GM19324 (cell line): ENCODE measurements at regions not wholly inside any gene's neighbourhood (a gene's known extent, or its start where the extent isn't known, plus 50 kb on each side); places are given as distances from the start of the nearest gene placed in this dataset.
A peak's percentile ranks its signal among the peaks of the same experiment; 100 is the strongest.

Experiments
- ATAC-seq: cut with Tn5 transposase; IDR thresholded peaks from one replicate; pipeline ENCODE4 v1.9.1; 2021; ENCODE audit warnings: mild to moderate bottlenecking, moderate library complexity; ENCODE audit not compliant: unreplicated experiment, low FRiP score

DNA sequence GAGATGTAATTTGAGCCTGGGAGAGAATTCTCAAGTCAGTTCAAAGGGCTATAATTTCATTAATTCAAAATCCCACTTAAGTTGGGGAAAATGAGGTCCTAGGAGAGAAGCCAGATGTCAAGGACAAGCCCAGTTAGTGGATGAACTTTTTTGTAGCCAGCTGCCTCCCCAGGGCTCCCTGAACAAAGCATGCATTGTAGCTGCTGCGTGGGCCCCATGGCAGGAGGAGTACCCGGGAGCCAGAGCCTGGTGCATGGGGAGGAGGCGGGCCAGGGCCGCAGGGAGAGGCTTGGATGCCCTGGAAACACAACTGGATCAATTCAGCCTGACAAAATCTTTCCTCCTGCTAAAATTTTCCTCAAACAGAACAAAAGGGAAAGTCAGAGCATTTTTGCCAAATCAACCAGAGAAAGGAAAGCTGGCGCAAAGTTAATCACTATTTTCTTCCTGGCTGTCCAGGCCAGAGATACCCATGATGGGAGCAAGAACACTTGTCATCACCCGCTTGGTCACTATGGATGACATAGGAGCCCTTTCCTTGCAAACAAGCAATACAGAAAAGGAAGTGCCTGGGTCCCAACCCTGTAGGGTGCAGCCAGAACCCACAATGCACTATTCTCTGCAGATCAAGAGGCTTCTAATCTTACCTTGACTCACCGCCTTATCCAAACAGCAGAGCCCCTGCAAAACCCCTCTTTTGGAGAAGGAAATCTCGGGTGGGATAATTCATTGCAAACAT is 248.1 kb upstream of the RAB4A start:
- no peak for ATAC-seq

DNA sequence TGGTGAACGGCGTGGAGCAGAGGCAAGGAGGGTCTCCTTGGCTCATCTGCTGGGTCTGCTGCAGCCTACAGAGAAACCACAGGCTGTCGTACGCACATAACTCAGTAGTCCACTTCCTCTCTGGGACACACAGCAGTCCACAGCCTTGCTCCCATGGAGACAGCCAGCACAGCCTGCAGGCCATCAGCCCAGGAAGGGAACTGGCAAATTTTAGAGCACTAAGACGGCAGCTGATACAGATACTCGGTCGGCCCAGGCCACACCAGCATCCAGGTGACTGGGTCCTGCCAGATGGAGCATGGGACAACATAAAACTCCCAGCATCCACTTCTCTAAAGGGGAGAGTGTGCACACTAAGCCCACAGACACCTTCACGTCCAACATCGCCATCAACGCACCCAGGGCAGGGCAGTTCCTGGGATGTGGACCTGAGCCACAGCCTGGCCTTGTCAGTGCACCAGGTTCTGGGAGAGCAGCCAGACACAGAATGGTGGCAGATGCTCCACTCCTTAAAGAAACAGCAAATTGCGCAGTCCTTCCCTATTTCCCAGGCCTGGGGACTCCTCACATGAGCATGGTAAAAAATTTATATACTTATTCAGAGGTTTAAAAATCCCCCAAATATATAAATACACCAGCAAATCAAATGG is 247.1 kb upstream of the RAB4A start:
- ATAC-seq: no peak

DNA sequence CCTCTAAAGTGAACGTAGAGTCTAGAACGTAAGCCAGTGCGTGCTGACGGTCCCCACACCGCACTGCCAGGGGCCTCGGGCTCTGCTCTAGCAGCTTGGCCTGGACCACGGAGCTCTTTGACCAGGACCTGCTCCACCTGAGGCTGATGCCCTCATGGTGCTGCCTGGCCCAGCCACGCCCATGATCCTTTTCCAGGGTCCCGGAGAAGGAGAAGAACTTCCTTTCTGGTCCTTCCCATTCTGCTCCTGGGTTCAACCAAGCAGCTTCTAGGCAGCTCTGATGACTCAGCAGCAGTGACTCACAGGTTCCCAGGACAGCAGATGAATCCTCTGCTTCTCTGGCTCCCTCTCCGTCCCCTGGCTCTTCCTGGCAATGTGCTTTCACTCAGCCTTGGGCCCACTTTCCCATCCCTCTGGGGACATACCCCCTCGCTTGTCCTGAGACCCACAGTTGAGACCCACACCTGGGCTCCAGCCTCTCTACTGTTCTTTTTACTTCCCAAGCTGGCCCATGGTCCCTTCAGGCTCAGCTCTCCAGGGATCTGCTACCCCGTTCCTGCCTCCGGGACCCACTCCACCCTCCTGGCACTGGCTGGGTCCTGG is 246.3 kb upstream of the RAB4A start:
- ATAC-seq: no peak

DNA sequence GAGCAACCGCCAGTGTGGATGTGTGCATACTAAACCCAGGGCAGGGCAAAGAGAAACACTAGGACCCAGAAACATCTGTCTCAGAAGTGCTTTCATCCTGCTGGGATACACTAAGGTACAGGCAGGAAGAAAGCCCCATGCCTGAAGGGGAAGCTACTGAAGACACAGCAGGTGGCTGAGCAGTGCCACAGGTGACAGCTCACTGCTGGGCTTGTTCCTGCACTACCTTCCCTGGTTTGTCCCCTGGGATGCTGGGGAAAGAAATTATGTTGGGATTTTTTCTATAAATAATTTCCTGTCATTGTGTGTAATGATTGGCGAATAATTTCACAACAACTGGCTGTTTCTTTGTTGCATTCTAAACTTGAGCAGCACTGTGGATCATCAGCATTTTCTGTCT is 245.3 kb upstream of the RAB4A start:
- ATAC-seq: no peak

DNA sequence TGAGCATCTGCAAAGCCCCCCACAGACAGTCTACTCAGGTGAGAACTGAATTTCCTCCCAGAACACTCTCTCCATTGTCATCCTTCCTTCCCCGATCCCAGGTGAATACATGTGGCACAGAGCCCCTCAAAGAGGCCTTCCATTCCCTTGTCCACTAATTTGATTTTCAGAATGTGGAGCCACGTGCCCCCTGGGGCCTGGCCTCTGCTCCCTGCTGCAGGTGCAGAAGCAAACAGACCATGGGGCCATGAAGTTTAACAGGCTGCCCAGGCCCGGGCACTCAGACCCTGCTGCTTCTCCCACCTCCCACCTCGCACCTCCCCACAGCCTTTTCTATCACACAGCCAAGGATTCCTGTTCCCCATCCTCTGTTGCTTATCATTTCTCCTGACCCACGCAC is 243.8 kb upstream of the RAB4A start:
- no peak for ATAC-seq

DNA sequence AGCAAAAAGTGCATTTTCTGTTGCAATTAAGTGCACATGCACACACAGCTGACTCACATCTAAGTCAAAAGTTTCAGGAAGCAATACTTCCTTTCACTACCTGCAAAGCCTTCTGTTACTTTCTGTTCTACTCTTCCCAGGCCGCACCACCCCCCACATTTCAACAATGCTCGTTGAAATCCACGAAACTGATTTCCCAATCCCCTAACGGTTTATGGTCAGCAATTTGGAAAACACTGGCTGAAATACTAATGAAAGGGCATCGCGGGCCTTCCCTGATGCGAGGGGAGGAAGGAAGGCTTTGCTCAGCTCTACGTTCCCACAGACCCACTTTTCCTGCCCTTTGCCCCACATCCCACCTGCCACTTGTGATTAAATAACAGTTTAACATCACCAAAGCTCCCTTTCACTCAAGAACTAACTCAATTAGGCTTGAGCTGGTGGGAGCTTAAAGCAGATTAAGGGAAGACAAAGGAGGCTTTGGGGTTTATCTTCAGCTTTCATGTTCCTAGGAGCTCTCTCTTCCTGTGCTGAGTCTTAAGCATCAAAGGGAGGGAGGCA is 243.2 kb upstream of the RAB4A start:
- ATAC-seq: no peak

DNA sequence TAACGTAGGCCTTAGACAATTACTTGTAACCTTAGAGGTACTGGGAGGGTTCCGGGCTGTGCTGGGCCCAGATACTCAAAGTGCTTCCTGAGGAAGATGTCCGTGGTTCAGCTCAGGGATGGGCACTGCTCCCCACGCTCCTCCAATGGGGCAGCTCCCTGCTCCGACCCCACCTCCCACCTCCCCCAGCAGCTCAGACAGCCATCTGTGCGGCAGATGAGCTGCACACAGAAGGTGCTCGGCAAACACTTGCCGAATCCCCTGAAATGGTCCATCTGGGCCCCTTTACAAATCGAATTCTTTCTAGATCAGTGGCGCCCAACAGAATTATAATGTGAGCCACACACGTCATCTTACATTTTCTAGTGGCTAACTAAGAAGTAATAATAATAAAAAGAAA is 242.4 kb upstream of the RAB4A start:
- no peak for ATAC-seq

DNA sequence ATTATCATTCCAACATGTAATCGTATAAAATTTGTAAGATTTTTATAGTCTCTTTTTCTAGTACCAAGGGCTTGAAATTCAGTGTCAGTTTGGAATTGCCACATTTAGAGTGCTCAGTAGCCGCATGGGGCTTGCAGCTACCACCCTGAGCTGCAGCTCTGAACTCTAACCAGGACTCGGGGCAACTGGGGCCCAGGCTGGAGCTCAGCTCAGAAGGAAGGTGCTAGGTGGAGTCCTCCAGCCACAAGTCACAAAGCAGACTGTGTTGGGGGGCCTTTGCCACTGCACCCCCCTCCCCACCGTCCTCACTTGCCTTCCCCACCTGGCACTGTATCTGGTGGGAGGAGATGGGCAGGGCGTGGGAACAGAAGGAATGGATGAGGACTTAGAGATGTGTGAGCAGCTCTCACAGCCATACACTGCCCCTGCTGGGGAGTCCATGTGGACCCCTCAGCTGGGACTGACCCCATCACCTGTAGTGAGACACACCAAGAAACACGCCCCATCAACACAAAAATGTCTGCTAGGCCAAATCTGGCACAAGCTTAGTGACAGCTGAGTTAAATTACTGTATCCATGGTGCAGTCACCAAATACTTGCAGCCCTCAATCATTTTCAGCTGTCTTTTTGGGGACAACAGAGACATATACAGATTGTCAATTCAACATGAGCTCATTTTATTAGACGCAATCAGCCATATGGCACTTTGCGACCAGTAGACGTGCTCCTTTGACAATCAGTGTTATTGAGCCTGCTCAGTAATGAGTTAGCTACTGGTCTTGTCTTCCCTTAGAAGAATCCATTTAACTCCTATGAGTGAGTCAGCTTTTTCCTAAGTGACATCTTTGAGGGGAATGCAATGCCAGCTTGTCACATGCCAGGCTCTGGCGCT is 241.7 kb upstream of the RAB4A start:
- ATAC-seq: no peak

DNA sequence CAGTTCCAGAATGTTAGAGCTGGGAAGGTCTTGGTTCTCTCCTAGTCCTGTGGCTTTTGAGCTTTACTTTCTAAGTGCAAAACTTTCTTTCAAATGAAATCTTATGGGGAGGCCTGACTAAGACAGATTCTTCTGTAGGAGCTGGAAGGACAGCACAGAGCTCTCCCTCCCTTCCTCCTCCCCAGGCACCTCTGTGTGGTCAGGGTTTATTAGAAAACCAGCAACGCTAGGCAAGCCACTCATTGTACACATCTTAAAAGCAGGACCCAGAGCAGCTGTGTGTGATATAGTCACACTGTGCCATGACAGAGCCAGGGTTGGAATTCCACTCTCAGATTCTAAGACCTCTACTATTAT is 241.1 kb upstream of the RAB4A start:
- ATAC-seq: no peak

DNA sequence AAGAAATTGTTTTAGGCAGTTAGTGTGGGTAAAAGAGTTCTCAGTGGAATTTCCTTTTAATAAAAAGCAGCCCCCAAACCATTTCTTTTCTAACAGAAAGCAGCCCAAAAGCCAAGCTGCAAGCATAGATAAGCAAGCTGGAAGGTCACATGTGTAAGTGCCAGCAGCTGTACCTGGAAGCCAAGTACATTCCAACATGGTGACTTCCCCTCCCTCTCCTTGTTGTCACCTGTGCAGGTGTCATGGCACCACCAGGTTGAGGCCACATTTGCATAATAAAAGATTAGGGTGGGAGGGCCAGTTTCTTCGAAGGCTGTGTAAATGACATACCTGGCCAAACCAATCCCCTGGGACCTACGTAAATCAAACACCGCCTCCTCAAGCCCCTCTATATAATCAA is 240.3 kb upstream of the RAB4A start:
- no peak for ATAC-seq

DNA sequence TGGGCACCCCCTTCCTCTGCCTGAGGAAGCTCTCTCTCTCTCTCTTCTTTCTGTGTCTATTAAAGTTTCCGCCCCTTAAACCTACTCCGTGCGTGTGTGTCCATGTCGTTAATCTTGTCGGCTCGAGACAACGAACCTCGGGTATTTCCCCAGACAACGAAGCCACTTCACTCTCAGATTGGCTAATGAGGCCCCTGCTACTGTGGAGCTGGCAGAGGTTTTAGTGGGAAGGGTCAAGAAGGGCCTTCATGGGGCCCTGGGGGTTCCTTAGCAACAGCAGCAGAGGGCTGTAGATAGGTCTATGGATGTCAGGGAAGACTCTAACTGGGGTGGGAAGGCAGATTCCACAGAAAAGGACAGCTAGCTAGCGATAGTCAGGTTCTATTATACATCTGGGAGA is 239.8 kb upstream of the RAB4A start:
- ATAC-seq: no peak

DNA sequence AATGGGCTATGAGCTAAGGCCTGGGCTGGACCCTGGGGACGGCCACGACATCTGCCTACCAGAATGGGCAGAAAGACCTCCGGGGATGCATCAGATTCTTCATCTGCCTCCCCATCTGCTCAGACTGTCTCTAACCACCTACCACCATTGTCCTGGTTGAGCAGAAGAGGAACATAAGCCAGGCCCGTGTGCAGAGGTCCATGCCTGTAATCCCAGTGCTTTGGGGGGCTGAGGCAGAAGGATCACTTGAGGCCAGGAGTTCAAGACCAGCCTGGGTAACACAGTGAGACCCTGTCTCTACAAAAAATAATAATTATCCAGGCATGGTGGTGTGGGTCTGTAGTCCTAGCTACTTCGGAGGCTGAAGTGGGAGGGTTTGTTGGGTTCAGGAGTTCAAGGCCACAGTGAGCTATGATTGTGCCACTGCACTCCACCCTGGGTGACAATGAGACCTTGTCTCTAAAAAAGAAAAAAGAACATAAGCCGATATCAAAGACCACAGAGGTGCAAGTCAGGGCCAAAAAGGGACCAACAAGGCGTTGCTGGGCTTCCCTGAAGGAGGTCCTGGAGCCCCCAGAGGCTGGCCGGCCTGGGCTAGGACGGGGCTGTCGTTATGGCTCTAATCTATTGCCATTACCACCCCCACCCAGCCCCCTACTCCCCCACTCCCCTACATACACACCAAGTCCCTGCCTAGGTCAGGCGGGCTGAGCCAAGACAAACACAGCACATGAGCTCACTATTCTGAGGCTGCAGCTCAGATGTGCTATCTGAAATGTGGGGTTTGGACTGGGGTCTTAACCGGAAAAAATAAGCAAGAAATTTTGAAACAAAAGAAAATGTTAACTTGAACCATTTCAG is 239.2 kb upstream of the RAB4A start:
- ATAC-seq: no peak

DNA sequence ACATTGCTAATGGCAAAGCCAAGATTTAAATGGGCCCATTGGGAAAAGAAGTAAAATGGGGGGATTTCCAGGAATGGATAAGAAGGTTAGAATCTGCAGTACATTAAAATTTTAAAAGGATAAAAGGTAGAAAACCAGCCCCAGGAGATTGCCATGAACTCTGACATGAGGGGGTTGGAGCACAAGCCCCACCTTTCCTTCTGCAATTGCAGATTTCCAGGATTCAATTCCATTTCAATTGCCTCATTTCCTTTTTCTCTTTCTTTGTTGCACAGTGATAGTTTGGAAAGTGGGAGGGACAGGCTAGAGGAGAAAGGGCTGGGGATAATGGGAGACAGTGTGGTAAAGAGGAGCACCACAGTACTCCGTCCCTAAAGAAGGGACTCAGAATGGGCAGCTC is 238.5 kb upstream of the RAB4A start:
- ATAC-seq: no peak

DNA sequence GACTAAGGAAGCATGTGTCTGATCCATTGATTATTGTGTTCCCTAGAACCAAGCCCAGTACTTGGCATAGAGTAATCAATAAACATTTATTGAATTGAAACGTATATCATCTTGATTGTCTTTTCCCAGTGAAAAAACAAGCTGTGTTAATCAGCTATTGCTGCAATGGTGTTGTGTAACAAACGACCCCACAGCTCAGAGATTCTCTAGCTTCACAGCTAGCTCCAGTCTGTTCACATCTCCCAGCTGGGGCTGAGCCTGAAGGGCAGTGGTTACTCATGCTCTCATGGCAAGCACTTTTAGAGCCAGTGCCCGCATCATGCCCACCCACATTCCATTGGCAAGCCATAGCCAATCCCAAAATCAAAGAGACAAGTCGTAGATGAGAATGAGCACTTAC is 237.4 kb upstream of the RAB4A start:
- no peak for ATAC-seq

DNA sequence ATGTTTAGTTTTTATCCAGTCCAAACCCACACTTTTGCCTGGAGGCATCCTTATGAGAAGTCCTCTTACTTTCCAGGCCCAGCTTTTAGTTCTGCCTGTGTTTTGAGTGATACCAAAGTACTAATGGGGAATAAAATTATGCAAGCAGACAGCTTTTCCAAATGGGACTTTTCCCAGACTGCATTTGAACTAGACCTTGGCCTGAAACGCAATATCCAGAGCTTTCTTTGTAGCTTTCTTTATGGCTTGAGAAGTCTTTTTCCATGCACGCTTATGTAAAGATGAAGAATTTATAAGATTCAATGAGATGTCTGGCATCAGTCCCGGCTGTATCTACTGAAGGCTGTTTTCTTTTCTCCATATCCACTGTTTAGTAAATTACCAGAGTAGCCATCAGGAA is 236.6 kb upstream of the RAB4A start:
- ATAC-seq: no peak

DNA sequence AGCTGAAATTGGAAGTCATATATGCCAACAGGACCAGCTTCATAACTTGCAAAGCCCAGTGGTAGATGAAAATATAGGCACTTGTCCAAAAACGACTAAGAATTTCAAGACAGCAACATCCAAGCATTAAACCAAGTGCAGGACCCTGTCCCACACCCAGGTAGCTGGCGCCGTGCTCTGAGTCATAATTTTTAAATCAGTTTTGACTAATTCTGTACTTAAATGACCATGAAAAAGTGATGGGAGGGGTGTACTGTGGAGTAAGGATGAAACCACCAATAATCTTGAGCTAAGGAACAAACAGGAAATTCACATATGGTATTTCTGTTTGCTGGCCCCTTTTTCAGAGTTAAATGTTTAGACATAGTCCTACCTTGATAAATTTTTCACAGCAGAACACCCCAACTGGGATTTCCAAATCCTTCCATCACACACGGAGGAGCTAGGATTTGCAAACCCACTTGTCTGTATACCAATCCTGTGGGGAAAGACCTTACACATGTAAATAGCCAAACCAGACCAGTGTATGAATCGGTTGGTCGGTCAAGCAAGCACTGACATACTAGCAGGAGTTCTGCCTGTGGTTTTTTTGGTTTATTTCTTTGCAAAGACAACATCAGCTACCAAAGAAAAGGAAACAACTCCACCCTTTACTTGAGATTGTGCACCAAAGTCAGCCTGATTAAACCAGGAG is 235.7 kb upstream of the RAB4A start:
- peak; percentile 64 for ATAC-seq

DNA sequence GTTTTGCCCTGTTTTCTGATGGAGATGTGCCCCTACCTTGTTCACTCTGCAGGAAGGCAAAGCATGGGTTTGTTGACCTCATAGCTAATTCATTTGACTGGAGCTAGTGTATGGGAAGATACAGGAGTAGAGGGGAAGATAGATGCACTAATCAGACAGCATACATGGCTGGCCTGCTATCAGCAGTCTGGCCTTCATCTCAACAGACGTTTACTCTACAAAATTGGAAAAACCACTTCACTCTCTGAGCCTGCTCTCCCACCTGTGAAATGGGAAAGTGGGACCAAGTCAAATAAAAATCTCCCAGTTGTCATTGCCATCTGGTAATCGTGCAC is 235.2 kb upstream of the RAB4A start:
- no peak for ATAC-seq

DNA sequence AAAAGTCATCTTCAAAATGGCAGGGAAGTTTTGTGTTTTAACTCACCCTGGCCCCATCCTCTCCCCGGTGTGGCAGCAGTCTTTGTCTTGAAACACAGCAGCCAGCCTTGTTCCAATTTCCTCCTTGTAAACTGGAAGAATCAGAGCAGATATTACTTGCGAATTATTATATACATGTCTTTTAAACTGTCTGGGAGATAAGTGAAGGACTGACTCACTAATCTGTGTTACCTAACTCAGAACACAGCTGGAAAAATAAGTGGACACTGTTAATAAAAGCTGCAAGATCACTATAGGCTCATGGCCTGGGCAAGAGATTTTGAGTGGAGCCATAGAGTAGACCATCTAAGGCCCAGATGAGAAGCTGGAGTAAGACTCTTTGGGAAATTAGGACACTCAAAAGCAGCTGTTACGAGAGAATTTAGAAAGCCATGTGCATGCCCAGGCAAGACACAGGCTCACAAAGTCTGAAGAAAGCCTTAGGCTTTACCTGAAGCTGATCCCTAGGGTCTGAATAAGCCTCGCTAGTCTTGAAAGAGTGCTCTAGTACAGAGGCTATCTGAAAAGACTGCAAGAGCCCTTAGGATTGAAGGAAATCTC is 233.0 kb upstream of the RAB4A start:
- no peak for ATAC-seq
